SK-N-SH (cell line): ENCODE measurements at regions not wholly inside any gene's neighbourhood (a gene's known extent, or its start where the extent isn't known, plus 50 kb on each side); places are given as distances from the start of the nearest gene placed in this dataset.
"Not testable (repeated sequence)": the region's sequence is repeated elsewhere in the genome, so short reads cannot be mapped to it uniquely, and the experiment has no call there.

Source experiments
- CTCF ChIA-PET: fragments of 300-600, 350-600 bp; formaldehyde crosslinking; extraction: SDS; loops from one replicate; lab custom pipeline; 2021; lab: Yijun Ruan, JAX
- POLR2A ChIA-PET: fragments of 350-600 bp; sonication (Branson Sonifier 250); formaldehyde crosslinking; extraction: SDS; loops from one replicate; lab custom pipeline; 2020; ENCODE audit warnings: antibody characterized with exemption, inconsistent platforms; lab: Yijun Ruan, JAX
- DNase-seq: peaks from one replicate; pipeline ENCODE4 v3.0.0; 2012
- H2AFZ ChIP-seq: fragments of 200-600 bp; sonication (generic); 2 replicates; pipeline ENCODE4 v1.8.1; 2016; ENCODE audit warnings: antibody characterized with exemption, mild to moderate bottlenecking, low read depth
- H3F3A ChIP-seq: fragments of 200-600 bp; sonication (generic); replicated peaks from 2 replicates; pipeline ENCODE3; 2016; ENCODE audit warnings: antibody characterized with exemption, mild to moderate bottlenecking; ENCODE audit not compliant: insufficient read depth
- H3K27ac ChIP-seq, 2 experiments: fragments of 200-500 bp in 1 of 2; fragments of 200-600 bp in 1 of 2; sonication (Bioruptor generic) in 1 of 2; sonication (generic), shearing (Covaris generic) in 1 of 2; 2 replicates each; pipeline versions ENCODE4 v1.5.1 to v1.6.1; 2014 to 2016; ENCODE audit warnings: low read depth in 2 of 2, inconsistent platforms in 1 of 2, low read length in 1 of 2, mild to moderate bottlenecking in 1 of 2, mixed read lengths in 1 of 2
- H3K27me3 ChIP-seq: fragments of 200-600 bp; sonication (generic), shearing (Covaris generic); 2 replicates; pipeline ENCODE4 v1.6.1; 2016; ENCODE audit warnings: mixed run types; ENCODE audit not compliant: insufficient read depth
- H3K36me3 ChIP-seq, 2 experiments: fragments of 200-500 bp in 1 of 2; fragments of 200-600 bp in 1 of 2; sonication (Bioruptor generic) in 1 of 2; sonication (generic) in 1 of 2; replicated peaks in 1 of 2; 2 replicates each; pipeline versions ENCODE3 to v1.5.1; 2014 to 2016; ENCODE audit warnings: low read length in 1 of 2, mild to moderate bottlenecking in 1 of 2; ENCODE audit not compliant: insufficient read depth in 2 of 2, control insufficient read depth in 1 of 2
- H3K4me1 ChIP-seq, 2 experiments: fragments of 200-500 bp in 1 of 2; fragments of 200-600 bp in 1 of 2; sonication (Bioruptor generic) in 1 of 2; sonication (generic), shearing (Covaris generic) in 1 of 2; 2 replicates each; pipeline versions ENCODE4 v1.5.1 to v1.6.1; 2014 to 2016; ENCODE audit warnings: low read depth in 1 of 2, low read length in 1 of 2, mixed run types in 1 of 2; ENCODE audit not compliant: insufficient read depth in 2 of 2, control insufficient read depth in 1 of 2
- H3K4me2 ChIP-seq: fragments of 200-600 bp; sonication (generic), shearing (Covaris generic); 2 replicates; pipeline ENCODE4 v1.6.1; 2017; ENCODE audit warnings: mixed run types
- H3K4me3 ChIP-seq, 2 experiments: fragments of 200-500 bp in 1 of 2; fragments of 200-600 bp in 1 of 2; sonication (Bioruptor generic) in 1 of 2; sonication (generic), shearing (Covaris generic) in 1 of 2; 2 replicates each; pipeline versions ENCODE4 v1.5.1 to v1.8.1; 2014 to 2016; ENCODE audit warnings: low read depth in 2 of 2, inconsistent platforms in 1 of 2, low read length in 1 of 2, mild to moderate bottlenecking in 1 of 2, mixed read lengths in 1 of 2, moderate library complexity in 1 of 2
- H3K79me2 ChIP-seq: fragments of 200-600 bp; sonication (generic); 2 replicates; pipeline ENCODE4 v1.8.1; 2017; ENCODE audit warnings: mild to moderate bottlenecking; ENCODE audit not compliant: insufficient read depth
- H3K9ac ChIP-seq: fragments of 200-600 bp; sonication (generic); 2 replicates; pipeline ENCODE4 v1.6.1; 2017; ENCODE audit warnings: mixed run types
- H3K9me2 ChIP-seq: fragments of 200-600 bp; sonication (generic); 2 replicates; pipeline ENCODE4 v1.6.1; 2017; ENCODE audit warnings: mixed run types
- H3K9me3 ChIP-seq: fragments of 200-600 bp; sonication (generic); 2 replicates; pipeline ENCODE4 v1.6.1; 2017; ENCODE audit warnings: mixed run types, mild to moderate bottlenecking, moderate library complexity
- H4K20me1 ChIP-seq: fragments of 200-600 bp; sonication (generic); 2 replicates; pipeline ENCODE4 v1.6.1; 2017; ENCODE audit warnings: mild to moderate bottlenecking, mixed run types; ENCODE audit not compliant: insufficient read depth
- EP300 ChIP-seq, 2 experiments: IDR thresholded peaks; 2 replicates each; pipeline versions ENCODE4 v1.4.0 to v1.6.1; 2012; ENCODE audit warnings: borderline replicate concordance in 1 of 2, low read depth in 1 of 2, low read length in 1 of 2
- EZH2phosphoT487 ChIP-seq: fragments of 200-600 bp; sonication (generic); IDR thresholded peaks from 2 replicates; pipeline ENCODE4 v1.6.1; 2017; ENCODE audit warnings: low read depth, mixed run types, mild to moderate bottlenecking, antibody characterized with exemption, moderate library complexity, borderline replicate concordance
- FOSL2 ChIP-seq: IDR thresholded peaks from 2 replicates; pipeline ENCODE4 v1.4.0; 2012; ENCODE audit warnings: low read depth, mild to moderate bottlenecking, moderate library complexity, borderline replicate concordance
- GATA2 ChIP-seq: sonication (generic); formaldehyde crosslinking; IDR thresholded peaks from 2 replicates; pipeline ENCODE4 v1.5.0; 2020; ENCODE audit warnings: mild to moderate bottlenecking, missing genetic modification reagents
- JUND ChIP-seq: IDR thresholded peaks from 2 replicates; pipeline ENCODE4 v1.4.0; 2012
- MEF2A ChIP-seq: IDR thresholded peaks from 2 replicates; pipeline ENCODE4 v1.4.0; 2012; ENCODE audit warnings: low read depth, borderline replicate concordance
- NFIC ChIP-seq: IDR thresholded peaks from 2 replicates; pipeline ENCODE4 v1.4.0; 2012; ENCODE audit warnings: borderline replicate concordance
- NRF1 ChIP-seq: IDR thresholded peaks from 2 replicates; pipeline ENCODE4 v1.6.1; 2012; ENCODE audit warnings: low read depth, mild to moderate bottlenecking, low read length
- WGBS: methylation state at CpG from one replicate; pipeline ENCODE4 v1.1.6; 2017; ENCODE audit warnings: low lambda C conversion rate; 5-methylcytosine and 5-hydroxymethylcytosine counted together
- TF ChIP-seq, protein P1 (sequence below): IDR thresholded peaks from 2 replicates; pipeline ENCODE4 v1.4.0; 2012; ENCODE audit warnings: low read depth
- TF ChIP-seq, protein P2 (sequence below): fragments of 150-350 bp; IDR thresholded peaks from 2 replicates; pipeline ENCODE4 v1.6.1; 2016; ENCODE audit warnings: mild to moderate bottlenecking, low read depth, low read length
- TF ChIP-seq, protein P3 (sequence below): IDR thresholded peaks from 2 replicates; pipeline ENCODE4 v1.6.1; 2012; ENCODE audit warnings: mild to moderate bottlenecking, low read depth, low read length, moderate library complexity
- TF ChIP-seq, protein P4 (sequence below): fragments of 200-600 bp; sonication (generic); IDR thresholded peaks from 2 replicates; pipeline ENCODE4 v1.6.1; 2017; ENCODE audit warnings: antibody characterized with exemption, mild to moderate bottlenecking, moderate library complexity
- TF ChIP-seq, protein P5 (sequence below): fragments of 150-350 bp; IDR thresholded peaks from 2 replicates; pipeline ENCODE4 v1.6.1; 2017; ENCODE audit warnings: antibody characterized with exemption, low read length, low read depth, borderline replicate concordance
- TF ChIP-seq, protein P6 (sequence below): IDR thresholded peaks from 2 replicates; pipeline ENCODE4; 2012
- TF ChIP-seq, protein P7 (sequence below): IDR thresholded peaks from 2 replicates; pipeline ENCODE4 v1.4.0; 2012; ENCODE audit warnings: low read depth, borderline replicate concordance

DNA sequence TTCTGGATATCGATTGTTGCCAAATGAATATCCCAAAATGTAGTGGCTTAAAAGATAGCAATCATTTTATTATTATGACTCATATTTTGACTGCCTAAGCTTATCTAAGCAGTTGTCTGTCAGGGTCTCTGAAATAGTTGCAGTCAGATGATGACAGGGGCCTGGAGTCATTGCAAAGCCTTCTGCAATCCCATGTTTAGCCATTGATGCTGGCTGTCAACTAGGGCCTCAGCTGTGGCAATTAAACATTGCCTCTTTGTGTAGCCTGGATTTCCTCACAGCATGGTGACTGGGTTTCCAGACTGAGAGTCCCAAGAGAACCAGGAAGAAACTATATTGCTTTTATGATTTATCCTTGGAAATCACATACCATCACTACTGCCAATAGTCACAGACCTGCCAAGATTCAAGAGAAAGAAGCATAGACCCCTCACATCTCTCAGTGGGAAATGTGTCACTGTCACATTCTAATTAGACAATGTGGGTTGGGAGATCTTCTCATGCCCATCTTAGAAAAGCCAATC lies 227.3 kb upstream of the NOCT start:
- no peak overlapping the region for H2AFZ ChIP-seq
- H3K9me2 ChIP-seq, result no peaks in the 10 kb centered on the region
- CTCF ChIA-PET, result no interaction called here
- no peaks in the 10 kb centered on the region for H3K27me3 ChIP-seq
- H3F3A ChIP-seq, result no peaks in the 10 kb centered on the region
- no peak overlapping the region for H3K27ac ChIP-seq
- no peak overlapping the region for H3K4me2 ChIP-seq
- H3K79me2 ChIP-seq, result no peaks in the 10 kb centered on the region
- TF ChIP-seq GATA2 (CRISPR knock-in tag) (no peak), FOSL2 (no peak), NFIC (no peak), NRF1 (no peak), MEF2A (no peak), EZH2phosphoT487 (no peak), EP300 (IDR thresholded peaks at IDR 0.05; ENCODE audit: borderline replicate concordance in 1 of 2, low read depth in 1 of 2, low read length in 1 of 2) (no peak), JUND (no peak)
- TF ChIP-seq, protein P1, sequence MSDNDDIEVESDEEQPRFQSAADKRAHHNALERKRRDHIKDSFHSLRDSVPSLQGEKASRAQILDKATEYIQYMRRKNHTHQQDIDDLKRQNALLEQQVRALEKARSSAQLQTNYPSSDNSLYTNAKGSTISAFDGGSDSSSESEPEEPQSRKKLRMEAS, result no peak
- TF ChIP-seq, protein P2, sequence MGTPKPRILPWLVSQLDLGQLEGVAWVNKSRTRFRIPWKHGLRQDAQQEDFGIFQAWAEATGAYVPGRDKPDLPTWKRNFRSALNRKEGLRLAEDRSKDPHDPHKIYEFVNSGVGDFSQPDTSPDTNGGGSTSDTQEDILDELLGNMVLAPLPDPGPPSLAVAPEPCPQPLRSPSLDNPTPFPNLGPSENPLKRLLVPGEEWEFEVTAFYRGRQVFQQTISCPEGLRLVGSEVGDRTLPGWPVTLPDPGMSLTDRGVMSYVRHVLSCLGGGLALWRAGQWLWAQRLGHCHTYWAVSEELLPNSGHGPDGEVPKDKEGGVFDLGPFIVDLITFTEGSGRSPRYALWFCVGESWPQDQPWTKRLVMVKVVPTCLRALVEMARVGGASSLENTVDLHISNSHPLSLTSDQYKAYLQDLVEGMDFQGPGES, result no peak
- TF ChIP-seq, protein P3, sequence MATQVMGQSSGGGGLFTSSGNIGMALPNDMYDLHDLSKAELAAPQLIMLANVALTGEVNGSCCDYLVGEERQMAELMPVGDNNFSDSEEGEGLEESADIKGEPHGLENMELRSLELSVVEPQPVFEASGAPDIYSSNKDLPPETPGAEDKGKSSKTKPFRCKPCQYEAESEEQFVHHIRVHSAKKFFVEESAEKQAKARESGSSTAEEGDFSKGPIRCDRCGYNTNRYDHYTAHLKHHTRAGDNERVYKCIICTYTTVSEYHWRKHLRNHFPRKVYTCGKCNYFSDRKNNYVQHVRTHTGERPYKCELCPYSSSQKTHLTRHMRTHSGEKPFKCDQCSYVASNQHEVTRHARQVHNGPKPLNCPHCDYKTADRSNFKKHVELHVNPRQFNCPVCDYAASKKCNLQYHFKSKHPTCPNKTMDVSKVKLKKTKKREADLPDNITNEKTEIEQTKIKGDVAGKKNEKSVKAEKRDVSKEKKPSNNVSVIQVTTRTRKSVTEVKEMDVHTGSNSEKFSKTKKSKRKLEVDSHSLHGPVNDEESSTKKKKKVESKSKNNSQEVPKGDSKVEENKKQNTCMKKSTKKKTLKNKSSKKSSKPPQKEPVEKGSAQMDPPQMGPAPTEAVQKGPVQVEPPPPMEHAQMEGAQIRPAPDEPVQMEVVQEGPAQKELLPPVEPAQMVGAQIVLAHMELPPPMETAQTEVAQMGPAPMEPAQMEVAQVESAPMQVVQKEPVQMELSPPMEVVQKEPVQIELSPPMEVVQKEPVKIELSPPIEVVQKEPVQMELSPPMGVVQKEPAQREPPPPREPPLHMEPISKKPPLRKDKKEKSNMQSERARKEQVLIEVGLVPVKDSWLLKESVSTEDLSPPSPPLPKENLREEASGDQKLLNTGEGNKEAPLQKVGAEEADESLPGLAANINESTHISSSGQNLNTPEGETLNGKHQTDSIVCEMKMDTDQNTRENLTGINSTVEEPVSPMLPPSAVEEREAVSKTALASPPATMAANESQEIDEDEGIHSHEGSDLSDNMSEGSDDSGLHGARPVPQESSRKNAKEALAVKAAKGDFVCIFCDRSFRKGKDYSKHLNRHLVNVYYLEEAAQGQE, result no peak
- TF ChIP-seq, protein P4, sequence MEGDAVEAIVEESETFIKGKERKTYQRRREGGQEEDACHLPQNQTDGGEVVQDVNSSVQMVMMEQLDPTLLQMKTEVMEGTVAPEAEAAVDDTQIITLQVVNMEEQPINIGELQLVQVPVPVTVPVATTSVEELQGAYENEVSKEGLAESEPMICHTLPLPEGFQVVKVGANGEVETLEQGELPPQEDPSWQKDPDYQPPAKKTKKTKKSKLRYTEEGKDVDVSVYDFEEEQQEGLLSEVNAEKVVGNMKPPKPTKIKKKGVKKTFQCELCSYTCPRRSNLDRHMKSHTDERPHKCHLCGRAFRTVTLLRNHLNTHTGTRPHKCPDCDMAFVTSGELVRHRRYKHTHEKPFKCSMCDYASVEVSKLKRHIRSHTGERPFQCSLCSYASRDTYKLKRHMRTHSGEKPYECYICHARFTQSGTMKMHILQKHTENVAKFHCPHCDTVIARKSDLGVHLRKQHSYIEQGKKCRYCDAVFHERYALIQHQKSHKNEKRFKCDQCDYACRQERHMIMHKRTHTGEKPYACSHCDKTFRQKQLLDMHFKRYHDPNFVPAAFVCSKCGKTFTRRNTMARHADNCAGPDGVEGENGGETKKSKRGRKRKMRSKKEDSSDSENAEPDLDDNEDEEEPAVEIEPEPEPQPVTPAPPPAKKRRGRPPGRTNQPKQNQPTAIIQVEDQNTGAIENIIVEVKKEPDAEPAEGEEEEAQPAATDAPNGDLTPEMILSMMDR, result no peak
- TF ChIP-seq, protein P5, sequence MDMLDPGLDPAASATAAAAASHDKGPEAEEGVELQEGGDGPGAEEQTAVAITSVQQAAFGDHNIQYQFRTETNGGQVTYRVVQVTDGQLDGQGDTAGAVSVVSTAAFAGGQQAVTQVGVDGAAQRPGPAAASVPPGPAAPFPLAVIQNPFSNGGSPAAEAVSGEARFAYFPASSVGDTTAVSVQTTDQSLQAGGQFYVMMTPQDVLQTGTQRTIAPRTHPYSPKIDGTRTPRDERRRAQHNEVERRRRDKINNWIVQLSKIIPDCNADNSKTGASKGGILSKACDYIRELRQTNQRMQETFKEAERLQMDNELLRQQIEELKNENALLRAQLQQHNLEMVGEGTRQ, result no peak
- TF ChIP-seq, protein P6, sequence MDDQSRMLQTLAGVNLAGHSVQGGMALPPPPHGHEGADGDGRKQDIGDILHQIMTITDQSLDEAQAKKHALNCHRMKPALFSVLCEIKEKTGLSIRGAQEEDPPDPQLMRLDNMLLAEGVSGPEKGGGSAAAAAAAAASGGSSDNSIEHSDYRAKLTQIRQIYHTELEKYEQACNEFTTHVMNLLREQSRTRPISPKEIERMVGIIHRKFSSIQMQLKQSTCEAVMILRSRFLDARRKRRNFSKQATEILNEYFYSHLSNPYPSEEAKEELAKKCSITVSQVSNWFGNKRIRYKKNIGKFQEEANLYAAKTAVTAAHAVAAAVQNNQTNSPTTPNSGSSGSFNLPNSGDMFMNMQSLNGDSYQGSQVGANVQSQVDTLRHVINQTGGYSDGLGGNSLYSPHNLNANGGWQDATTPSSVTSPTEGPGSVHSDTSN, result no peak
- TF ChIP-seq, protein P7, sequence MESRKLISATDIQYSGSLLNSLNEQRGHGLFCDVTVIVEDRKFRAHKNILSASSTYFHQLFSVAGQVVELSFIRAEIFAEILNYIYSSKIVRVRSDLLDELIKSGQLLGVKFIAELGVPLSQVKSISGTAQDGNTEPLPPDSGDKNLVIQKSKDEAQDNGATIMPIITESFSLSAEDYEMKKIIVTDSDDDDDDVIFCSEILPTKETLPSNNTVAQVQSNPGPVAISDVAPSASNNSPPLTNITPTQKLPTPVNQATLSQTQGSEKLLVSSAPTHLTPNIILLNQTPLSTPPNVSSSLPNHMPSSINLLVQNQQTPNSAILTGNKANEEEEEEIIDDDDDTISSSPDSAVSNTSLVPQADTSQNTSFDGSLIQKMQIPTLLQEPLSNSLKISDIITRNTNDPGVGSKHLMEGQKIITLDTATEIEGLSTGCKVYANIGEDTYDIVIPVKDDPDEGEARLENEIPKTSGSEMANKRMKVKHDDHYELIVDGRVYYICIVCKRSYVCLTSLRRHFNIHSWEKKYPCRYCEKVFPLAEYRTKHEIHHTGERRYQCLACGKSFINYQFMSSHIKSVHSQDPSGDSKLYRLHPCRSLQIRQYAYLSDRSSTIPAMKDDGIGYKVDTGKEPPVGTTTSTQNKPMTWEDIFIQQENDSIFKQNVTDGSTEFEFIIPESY, result no peak
- H3K4me1 ChIP-seq, result no peaks in the 10 kb centered on the region
- no peak overlapping the region for H3K4me3 ChIP-seq
- H4K20me1 ChIP-seq, result no peaks in the 10 kb centered on the region
- POLR2A ChIA-PET, result no interaction called here
- no peak overlapping the region for H3K9ac ChIP-seq
- H3K36me3 ChIP-seq, result no peaks in the 10 kb centered on the region
- 40% methylated on average over 1 of the region's 1 CpG for WGBS
- no peak for DNase-seq
- no peaks in the 10 kb centered on the region for H3K9me3 ChIP-seq

DNA sequence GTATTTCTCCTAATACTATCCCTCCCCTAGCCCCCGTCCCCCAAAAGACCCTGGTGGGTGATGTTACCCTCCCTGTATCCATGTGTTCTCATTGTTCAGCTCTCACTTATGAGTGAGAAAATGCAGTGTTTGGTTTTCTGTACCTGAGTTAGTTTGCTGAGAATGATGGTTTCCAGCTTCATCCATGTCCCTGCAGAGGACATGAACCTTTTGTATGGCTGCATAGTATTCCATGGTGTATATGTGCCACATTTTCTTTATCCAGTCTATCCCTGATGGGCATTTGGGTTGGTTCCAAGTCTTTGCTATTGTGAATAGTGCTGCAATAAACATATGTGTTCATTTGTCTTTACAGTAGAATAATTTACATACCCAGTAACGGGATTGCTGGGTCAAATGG lies 235.8 kb upstream of the NOCT start:
- H3K79me2 ChIP-seq, H3K9ac ChIP-seq, CTCF ChIA-PET, H3K27ac ChIP-seq, H3K4me2 ChIP-seq, H3K4me3 ChIP-seq, DNase-seq, H3K36me3 ChIP-seq, H3K4me1 ChIP-seq, H3K9me3 ChIP-seq, H3F3A ChIP-seq, POLR2A ChIA-PET, H2AFZ ChIP-seq, H3K9me2 ChIP-seq, H4K20me1 ChIP-seq, H3K27me3 ChIP-seq: not testable (repeated sequence)
- WGBS, result 57% methylated on average over 2 of the region's 2 CpGs
